Activated naive CD8-positive, alpha-beta T cell treated with anti-CD3 and anti-CD28 coated beads, Interleukin-2, amount 10 ng/mL, durations not matched to agents 7 days and 5 days (primary cell): ENCODE measurements at regions not wholly inside any gene's neighbourhood (a gene's known extent, or its start where the extent isn't known, plus 50 kb on each side); places are given as distances from the start of the nearest gene placed in this dataset.

ENCODE experiments used
- ATAC-seq: fragments of 150-1000 bp; cut with Tn5 transposase; one replicate; pipeline ENCODE4 v1.10.0; 2021; ENCODE audit warnings: low read depth, moderate library complexity
- POLR2A ChIA-PET: fragments of 350-600 bp; sonication (Branson Sonifier 250); formaldehyde crosslinking; loops from one replicate; lab custom pipeline; 2021; ENCODE audit warnings: antibody characterized with exemption; lab: Charles Lee
- DNase-seq: peaks from one replicate; pipeline ENCODE4 v3.0.0; 2021
- H3K27ac Mint-ChIP-seq: one replicate; pipeline ENCODE4 v1.8.0; 2022; ENCODE audit warnings: mild to moderate bottlenecking, mixed read lengths
- H3K27me3 Mint-ChIP-seq: one replicate; pipeline ENCODE4 v1.8.0; 2022; ENCODE audit warnings: mild to moderate bottlenecking, moderate library complexity, mixed read lengths
- H3K36me3 Mint-ChIP-seq: one replicate; pipeline ENCODE4 v1.8.0; 2021; ENCODE audit warnings: mild to moderate bottlenecking, mixed read lengths
- H3K4me1 Mint-ChIP-seq: one replicate; pipeline ENCODE4 v1.8.0; 2021; ENCODE audit warnings: mixed read lengths
- H3K4me3 Mint-ChIP-seq: one replicate; pipeline ENCODE4 v1.8.0; 2022; ENCODE audit warnings: mild to moderate bottlenecking, moderate library complexity, mixed read lengths
- H3K9me3 Mint-ChIP-seq: one replicate; pipeline ENCODE4 v1.8.0; 2021; ENCODE audit warnings: mixed read lengths

DNA sequence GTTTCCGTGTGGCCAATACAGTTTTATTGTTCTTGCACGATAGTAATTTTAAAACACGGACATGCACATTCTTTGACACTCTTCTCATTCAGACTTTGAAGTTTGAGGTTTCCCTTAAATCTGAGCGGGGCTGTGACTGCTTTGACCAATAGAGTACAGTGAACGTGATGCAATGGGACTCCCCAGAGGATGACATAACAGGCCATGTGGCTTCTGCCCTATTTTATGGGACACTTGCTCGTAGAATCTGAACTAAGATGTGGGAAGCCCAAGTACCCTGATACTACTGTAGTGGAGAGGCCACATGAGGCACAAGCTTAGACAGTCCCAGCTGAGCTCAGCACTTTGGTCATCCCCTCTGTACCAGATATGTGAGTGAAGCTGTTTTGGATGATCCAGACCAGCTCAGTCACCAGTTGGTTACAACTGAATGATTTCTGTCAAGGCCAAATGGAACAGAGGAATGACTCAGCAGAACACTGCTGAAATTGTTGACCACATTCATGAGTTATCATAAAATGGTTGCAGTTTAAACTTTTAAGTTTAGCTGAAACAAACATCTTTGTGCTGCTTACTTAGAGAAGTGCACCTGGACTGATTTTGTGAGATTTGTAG lies 279.4 kb downstream of the RFPL4B start:
- Mint-ChIP-seq H3K4me3 (no peak overlapping the region), H3K36me3 (no peaks in the 10 kb centered on the region), H3K27me3 (no peaks in the 10 kb centered on the region), H3K9me3 (no peaks in the 10 kb centered on the region), H3K4me1 (no peaks in the 10 kb centered on the region), H3K27ac (no peak overlapping the region)
- DNase-seq (no peak), ATAC-seq (no peak)
- POLR2A ChIA-PET = no interaction called here

DNA sequence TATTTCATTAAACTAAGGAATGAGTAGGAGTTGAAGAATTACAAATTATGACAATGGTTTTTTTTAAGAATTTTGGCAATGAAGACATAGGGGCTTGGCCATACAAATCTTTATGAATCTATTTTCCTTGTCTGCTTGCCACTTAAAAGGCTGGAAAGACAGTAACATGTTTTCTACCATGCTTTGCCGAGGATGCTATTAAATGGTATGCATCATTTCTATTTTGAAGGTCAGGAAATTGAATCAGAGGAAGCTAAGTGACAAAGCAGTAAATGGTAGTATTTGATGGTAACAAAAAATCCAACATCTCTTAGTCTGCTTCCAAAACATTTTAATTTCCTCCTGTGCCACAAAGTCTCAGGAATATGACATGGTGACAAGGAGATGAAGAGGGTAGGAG lies 287.2 kb downstream of the RFPL4B start:
- POLR2A ChIA-PET = no interaction called here
- H3K27ac Mint-ChIP-seq = no peak overlapping the region
- H3K36me3 Mint-ChIP-seq = no peaks in the 10 kb centered on the region
- H3K4me3 Mint-ChIP-seq = no peak overlapping the region
- no peaks in the 10 kb centered on the region for H3K27me3 Mint-ChIP-seq
- H3K4me1 Mint-ChIP-seq = no peaks in the 10 kb centered on the region
- DNase-seq = no peak
- no peak for ATAC-seq
- H3K9me3 Mint-ChIP-seq = peaks cover 3% of the 10 kb centered on the region

DNA sequence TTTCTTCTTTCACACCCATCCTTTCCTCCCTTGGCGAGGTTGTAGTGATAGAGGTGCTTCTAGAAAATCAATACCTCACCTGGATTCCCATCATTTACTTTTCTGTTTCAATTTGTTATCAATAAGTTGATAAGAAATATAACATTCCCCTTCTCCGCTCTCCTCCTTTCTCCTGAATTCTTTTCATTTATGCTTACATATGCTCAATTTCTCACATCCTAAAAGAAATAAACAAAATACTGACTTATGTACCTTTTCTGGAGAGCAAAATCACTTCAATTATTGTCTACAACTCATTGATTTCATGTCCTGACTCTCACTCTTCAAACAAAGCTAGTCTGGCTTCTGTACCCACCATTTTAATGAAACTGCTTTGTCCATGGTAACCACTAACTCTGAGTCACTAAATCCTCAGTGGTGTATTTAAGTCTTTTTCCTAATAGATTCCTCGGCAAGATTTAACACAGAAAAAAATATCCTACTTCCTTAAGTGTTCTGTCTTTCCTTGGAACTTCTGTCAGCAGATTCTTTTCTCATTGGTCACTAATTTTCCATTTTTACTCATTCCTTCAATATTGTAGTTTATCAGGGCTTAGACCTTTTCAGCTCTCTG lies 289.6 kb downstream of the RFPL4B start:
- POLR2A ChIA-PET = no interaction called here
- no peak for ATAC-seq
- Mint-ChIP-seq H3K9me3 (peaks cover 3% of the 10 kb centered on the region), H3K4me3 (no peak overlapping the region), H3K27me3 (no peaks in the 10 kb centered on the region), H3K27ac (no peak overlapping the region), H3K36me3 (no peaks in the 10 kb centered on the region), H3K4me1 (no peaks in the 10 kb centered on the region)
- DNase-seq = no peak

DNA sequence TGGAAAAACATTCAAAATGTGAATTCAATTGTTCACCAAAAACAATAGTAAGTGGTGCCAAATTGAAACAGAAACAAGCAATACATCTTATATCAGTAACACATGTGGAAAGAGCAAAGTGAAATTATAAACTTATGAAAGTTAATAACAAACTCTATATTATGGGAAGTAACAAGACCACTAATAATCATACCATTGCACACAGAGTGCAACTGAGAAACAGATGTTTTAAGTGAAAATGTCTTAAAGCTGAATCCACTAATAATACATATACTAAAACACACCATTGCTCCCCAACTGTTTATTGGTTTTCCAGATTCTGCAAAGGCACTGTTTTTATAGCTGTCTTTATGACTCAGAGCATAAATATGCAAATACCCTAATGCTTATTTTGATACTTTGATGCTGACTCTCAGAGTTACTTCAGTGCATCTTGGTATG lies 292.3 kb downstream of the RFPL4B start:
- POLR2A ChIA-PET = no interaction called here
- Mint-ChIP-seq H3K36me3 (no peaks in the 10 kb centered on the region), H3K4me1 (no peaks in the 10 kb centered on the region)

DNA sequence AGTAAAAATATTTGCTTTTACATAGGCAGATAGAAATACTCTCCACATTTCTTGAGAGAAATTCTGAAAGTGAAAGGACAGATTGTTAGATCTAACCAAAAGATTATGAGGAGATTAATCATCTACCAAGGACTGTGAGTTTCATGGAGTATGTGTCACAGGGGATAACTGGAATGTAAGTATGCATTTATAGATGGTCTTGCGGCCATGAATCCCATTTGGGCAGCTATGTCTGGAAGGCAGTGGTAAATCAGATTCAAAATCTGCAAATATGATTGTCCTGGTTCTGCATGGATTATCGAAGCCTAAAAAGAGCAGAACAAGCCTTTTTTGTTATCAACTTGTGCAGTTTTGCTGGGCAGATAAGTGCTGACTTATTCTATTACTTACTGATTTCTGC lies 293.8 kb downstream of the RFPL4B start:
- no peaks in the 10 kb centered on the region for H3K27me3 Mint-ChIP-seq
- DNase-seq (no peak), ATAC-seq (no peak)
- H3K4me3 Mint-ChIP-seq = no peak overlapping the region
- H3K36me3 Mint-ChIP-seq = no peaks in the 10 kb centered on the region
- POLR2A ChIA-PET = no interaction called here
- H3K27ac Mint-ChIP-seq = no peak overlapping the region
- H3K4me1 Mint-ChIP-seq = no peaks in the 10 kb centered on the region
- H3K9me3 Mint-ChIP-seq = no peaks in the 10 kb centered on the region

More for the DNA sequence above, 292.3 kb downstream of the RFPL4B start:
- no peak for DNase-seq
- H3K27ac Mint-ChIP-seq = no peak overlapping the region
- no peaks in the 10 kb centered on the region for H3K27me3 Mint-ChIP-seq
- H3K9me3 Mint-ChIP-seq = no peaks in the 10 kb centered on the region
- ATAC-seq = no peak
- H3K4me3 Mint-ChIP-seq = no peak overlapping the region

DNA sequence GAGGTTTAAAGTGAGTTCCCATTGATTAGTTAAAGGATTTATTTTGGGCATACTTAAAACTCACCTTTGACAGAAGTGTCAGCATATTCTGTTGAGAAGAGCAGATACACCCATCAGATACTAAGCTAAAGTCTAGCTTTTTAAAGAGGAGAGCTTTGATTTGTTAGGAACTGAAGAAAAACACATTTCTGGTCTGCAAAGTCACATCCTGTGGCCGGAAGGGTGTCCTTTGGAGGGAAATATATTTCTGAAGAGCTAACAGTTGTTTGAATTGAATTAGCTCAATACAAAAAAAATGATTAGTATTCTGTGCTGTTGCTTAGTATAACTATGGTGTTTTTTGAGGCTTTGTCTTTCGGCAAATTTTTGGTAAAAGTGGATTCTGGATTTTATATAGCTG lies 302.7 kb downstream of the RFPL4B start:
- ATAC-seq (no peak), DNase-seq (no peak)
- H3K4me3 Mint-ChIP-seq = no peak overlapping the region
- POLR2A ChIA-PET = no interaction called here
- peaks cover 1% of the 10 kb centered on the region for H3K9me3 Mint-ChIP-seq
- H3K4me1 Mint-ChIP-seq = peaks cover 3% of the 10 kb centered on the region
- no peaks in the 10 kb centered on the region for H3K36me3 Mint-ChIP-seq
- H3K27me3 Mint-ChIP-seq = no peaks in the 10 kb centered on the region
- no peak overlapping the region for H3K27ac Mint-ChIP-seq

DNA sequence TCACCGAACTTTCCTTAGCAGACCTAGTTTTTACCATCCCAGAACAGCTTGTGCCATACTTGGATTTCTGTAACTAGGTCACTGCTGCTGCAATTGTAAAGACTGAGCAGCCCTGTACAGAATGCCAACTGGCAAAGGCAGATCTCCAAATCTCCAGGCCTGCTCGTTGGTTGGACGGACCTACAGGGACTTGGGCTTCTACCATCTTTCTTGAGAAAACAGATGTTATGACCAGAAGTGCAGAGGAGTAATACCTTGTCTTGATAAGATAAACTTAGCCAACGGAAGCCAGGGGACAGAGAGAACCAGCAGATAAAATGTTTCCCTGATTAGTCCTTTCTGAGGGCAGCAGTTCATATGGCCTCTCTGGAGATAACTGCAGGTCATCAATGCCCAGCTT lies 304.1 kb downstream of the RFPL4B start:
- DNase-seq = no peak
- H3K36me3 Mint-ChIP-seq = no peaks in the 10 kb centered on the region
- H3K4me3 Mint-ChIP-seq = no peak overlapping the region
- POLR2A ChIA-PET = no interaction called here
- no peak overlapping the region for H3K27ac Mint-ChIP-seq
- H3K4me1 Mint-ChIP-seq = peaks cover 3% of the 10 kb centered on the region
- no peak for ATAC-seq
- H3K27me3 Mint-ChIP-seq = no peaks in the 10 kb centered on the region
- peaks cover 1% of the 10 kb centered on the region for H3K9me3 Mint-ChIP-seq

DNA sequence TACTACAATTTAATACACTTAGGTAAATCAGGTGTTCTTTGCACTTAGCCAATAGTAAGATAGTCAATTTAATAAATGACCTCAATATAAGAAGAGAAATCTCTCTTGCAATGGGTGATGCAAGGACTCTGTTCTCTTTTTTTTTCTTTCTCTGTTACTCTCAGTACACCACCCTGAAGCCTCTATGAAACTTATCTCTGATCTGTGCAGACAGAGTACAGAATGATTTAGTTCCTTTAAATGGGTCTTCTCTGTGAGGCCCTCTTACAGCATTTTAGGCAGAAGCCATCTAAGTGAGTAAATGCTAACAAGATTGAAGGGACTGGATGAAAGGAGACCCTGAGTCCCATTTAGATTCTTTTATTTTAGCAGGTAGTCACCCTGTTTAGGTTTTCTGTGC lies 312.8 kb downstream of the RFPL4B start:
- H3K27me3 Mint-ChIP-seq = no peaks in the 10 kb centered on the region
- H3K4me3 Mint-ChIP-seq = no peak overlapping the region
- H3K36me3 Mint-ChIP-seq = no peaks in the 10 kb centered on the region
- no peaks in the 10 kb centered on the region for H3K9me3 Mint-ChIP-seq
- no peak overlapping the region for H3K27ac Mint-ChIP-seq
- POLR2A ChIA-PET = no interaction called here
- ATAC-seq (no peak), DNase-seq (no peak)
- no peaks in the 10 kb centered on the region for H3K4me1 Mint-ChIP-seq

DNA sequence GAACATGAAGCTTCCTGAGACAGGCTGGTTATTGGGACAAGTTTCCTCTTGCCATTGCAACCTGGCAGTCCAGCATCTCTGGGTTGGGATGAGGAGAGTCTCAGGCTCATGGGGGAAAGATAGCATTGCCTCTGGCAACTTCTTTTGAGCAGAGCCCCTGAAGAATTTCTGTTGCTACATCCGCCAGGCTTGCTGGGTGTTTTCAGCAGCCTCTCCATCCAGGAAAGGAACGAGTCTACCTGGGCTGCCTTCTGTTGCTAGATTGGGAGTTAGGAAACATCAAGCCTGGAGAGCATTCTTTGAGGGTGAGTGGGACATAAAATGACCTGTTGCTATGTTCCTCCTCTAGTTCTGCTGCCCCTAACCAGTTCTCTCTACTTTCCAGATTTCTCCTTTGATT lies 313.5 kb downstream of the RFPL4B start:
- no peak for DNase-seq
- POLR2A ChIA-PET = no interaction called here
- Mint-ChIP-seq H3K4me3 (no peak overlapping the region), H3K4me1 (no peaks in the 10 kb centered on the region), H3K27ac (no peak overlapping the region), H3K36me3 (no peaks in the 10 kb centered on the region), H3K9me3 (no peaks in the 10 kb centered on the region), H3K27me3 (peaks cover 2% of the 10 kb centered on the region)
- no peak for ATAC-seq

DNA sequence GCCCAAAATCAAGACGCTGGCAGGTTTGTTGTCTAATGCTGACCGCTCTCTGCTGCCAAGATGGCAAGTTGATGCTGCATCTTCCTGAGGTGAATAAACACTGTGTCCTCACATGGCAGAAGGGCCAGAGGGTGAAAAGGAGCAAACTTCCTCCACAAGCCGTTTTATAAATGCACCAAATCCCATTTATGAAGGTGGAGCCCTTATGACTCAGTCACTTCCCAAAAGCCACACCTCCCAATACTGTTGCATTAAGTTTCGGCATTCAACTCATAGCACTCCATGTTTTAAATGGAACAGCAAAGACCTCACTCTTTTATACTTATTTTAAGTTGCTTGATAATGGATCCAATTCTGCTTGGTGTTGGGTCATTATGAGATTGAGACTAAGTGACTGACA lies 316.6 kb downstream of the RFPL4B start:
- POLR2A ChIA-PET = no interaction called here
- H3K36me3 Mint-ChIP-seq = no peaks in the 10 kb centered on the region
- ATAC-seq (no peak), DNase-seq (no peak)
- no peaks in the 10 kb centered on the region for H3K9me3 Mint-ChIP-seq
- H3K27me3 Mint-ChIP-seq = peaks cover 2% of the 10 kb centered on the region
- no peak overlapping the region for H3K4me3 Mint-ChIP-seq
- no peak overlapping the region for H3K27ac Mint-ChIP-seq
- H3K4me1 Mint-ChIP-seq = no peaks in the 10 kb centered on the region

DNA sequence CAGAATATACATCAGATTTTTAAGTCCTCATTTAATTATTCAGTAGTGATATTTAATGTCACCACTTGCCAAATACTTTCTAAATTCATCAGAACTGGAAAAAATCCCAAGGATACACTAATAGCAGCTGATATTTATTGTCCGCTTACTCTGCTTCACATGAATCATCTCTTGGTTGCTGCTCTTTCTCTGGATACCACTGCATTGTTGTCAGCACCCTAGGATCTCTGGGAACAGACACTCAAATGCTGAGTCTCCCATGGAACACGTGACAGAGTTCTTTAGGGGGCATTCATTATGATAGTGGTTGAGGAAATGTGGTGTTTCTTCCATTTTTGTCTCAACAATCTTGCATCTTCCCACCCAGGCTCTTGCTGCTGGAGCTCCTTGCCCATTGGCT lies 318.0 kb downstream of the RFPL4B start:
- H3K9me3 Mint-ChIP-seq = no peaks in the 10 kb centered on the region
- H3K4me3 Mint-ChIP-seq = no peak overlapping the region
- H3K36me3 Mint-ChIP-seq = no peaks in the 10 kb centered on the region
- peaks cover 2% of the 10 kb centered on the region for H3K27me3 Mint-ChIP-seq
- ATAC-seq (no peak), DNase-seq (no peak)
- no peak overlapping the region for H3K27ac Mint-ChIP-seq
- no peaks in the 10 kb centered on the region for H3K4me1 Mint-ChIP-seq
- POLR2A ChIA-PET = no interaction called here

DNA sequence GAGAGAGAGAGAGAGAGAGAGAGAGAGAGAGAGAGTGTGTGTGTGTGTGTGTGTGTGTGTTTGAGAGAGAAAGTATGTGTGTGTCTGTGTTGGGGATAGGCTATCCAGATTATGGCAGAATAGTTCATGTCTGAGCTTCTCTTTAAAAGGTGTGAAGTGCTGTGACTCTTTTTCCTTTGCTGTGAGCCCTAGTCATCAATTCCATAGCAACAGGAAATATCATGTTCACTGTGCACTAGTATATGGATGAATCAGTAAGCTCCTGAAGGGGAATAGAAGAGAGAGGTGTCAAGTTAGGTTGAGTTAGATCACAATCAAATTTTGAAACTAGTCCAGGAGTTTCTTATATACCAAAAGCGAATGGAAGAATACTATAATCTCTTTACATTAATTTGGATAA lies 318.7 kb downstream of the RFPL4B start:
- no peak for ATAC-seq
- Mint-ChIP-seq H3K4me3 (no peak overlapping the region), H3K4me1 (no peaks in the 10 kb centered on the region), H3K9me3 (no peaks in the 10 kb centered on the region), H3K27me3 (peaks cover 2% of the 10 kb centered on the region), H3K36me3 (no peaks in the 10 kb centered on the region), H3K27ac (no peak overlapping the region)
- DNase-seq = no peak
- POLR2A ChIA-PET = no interaction called here

DNA sequence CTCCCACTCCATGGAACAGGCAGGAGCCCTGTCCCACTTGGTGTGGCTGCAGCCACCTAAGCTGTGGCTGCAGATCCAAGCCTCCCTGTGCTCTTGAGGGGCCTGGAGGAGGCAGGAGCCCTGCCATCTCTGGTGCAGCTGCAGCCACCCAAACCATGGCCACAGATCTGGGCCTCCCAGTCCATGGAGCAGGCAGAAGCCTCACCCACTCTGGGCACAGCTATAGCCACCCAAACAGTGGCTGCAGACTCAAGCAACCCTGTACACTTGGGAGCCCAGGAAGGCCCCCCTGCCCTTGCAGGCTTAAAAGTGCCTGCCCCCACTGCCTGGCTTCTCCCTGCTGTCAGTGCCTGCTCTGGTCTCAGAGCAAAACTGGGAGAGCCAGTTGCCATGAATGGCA lies 320.3 kb downstream of the RFPL4B start:
- no peaks in the 10 kb centered on the region for H3K36me3 Mint-ChIP-seq
- ATAC-seq (no peak), DNase-seq (no peak)
- no peaks in the 10 kb centered on the region for H3K9me3 Mint-ChIP-seq
- no peak overlapping the region for H3K27ac Mint-ChIP-seq
- peaks cover 2% of the 10 kb centered on the region for H3K27me3 Mint-ChIP-seq
- no peak overlapping the region for H3K4me3 Mint-ChIP-seq
- POLR2A ChIA-PET = no interaction called here
- no peaks in the 10 kb centered on the region for H3K4me1 Mint-ChIP-seq

DNA sequence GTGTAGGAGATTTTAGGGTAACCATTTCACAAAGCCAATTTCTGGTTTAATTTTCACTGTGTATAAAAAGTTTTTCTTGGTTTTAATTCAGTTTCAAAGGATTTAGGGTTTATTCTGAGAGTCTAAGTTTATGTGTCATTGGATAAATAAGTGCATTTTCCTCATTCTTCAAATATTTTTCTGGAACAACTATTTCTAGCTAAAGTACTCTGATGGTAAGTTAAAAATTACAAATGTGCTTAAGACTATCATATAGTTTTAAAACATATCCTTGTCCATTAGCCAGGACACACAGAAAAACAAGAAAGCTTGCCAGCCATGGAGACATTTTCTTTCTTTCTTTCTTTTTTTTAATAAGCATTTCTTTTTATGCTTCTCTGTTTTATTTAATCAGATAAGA lies 333.0 kb downstream of the RFPL4B start:
- Mint-ChIP-seq H3K27me3 (no peaks in the 10 kb centered on the region), H3K27ac (no peak overlapping the region), H3K36me3 (no peaks in the 10 kb centered on the region), H3K4me1 (no peaks in the 10 kb centered on the region), H3K4me3 (no peak overlapping the region), H3K9me3 (no peaks in the 10 kb centered on the region)
- POLR2A ChIA-PET = no interaction called here
- ATAC-seq (no peak), DNase-seq (no peak)
